Panc1 (cell line): ENCODE measurements at regions not wholly inside any gene's neighbourhood (a gene's known extent, or its start where the extent isn't known, plus 50 kb on each side); places are given as distances from the start of the nearest gene placed in this dataset.

ENCODE experiments used
- ATAC-seq: fragments of 200-7000 bp; cut with Tn5 transposase; 2 replicates; pipeline ENCODE4 v1.9.1; 2020; ENCODE audit warnings: mild to moderate bottlenecking, moderate library complexity
- BruUV-seq: library from RNA; stranded (reverse); fragments of 400-500 nt; replicated peaks from 2 replicates; lab custom pipeline; 2021; lab: Mats Ljungman, UMichigan
- CTCF ChIA-PET: fragments of 300-600 bp; sonication (Branson Sonifier 250); formaldehyde crosslinking; loops from one replicate; lab custom pipeline; 2022; ENCODE audit warnings: antibody characterized with exemption; lab: Charles Lee
- POLR2A ChIA-PET: fragments of 300-600 bp; sonication (Branson Sonifier 250); formaldehyde crosslinking; loops from one replicate; lab custom pipeline; 2022; ENCODE audit warnings: antibody characterized with exemption; lab: Charles Lee
- DNase-seq: peaks from one replicate; pipeline ENCODE4 v3.0.0-alpha.2; 2010; ENCODE audit warnings: low read depth, low spot score
- H3K27ac ChIP-seq: 2 replicates; pipeline ENCODE4 v1.5.1; 2011; ENCODE audit warnings: mild to moderate bottlenecking, low read length, inconsistent platforms
- H3K27me3 ChIP-seq: fragments of 200-500 bp; sonication (Bioruptor generic); 2 replicates; pipeline ENCODE4 v1.6.0; 2014; ENCODE audit warnings: low read length, inconsistent platforms; ENCODE audit not compliant: control insufficient read depth, insufficient read depth
- H3K36me3 ChIP-seq: fragments of 200-500 bp; sonication (Bioruptor generic); 2 replicates; pipeline ENCODE4 v1.5.1; 2014; ENCODE audit warnings: inconsistent platforms, mild to moderate bottlenecking, low read length, moderate library complexity; ENCODE audit not compliant: control insufficient read depth, insufficient read depth
- H3K4me1 ChIP-seq: 2 replicates; pipeline ENCODE4 v1.5.1; 2011; ENCODE audit warnings: inconsistent platforms, mild to moderate bottlenecking, low read length, moderate library complexity; ENCODE audit not compliant: control insufficient read depth, insufficient read depth
- H3K4me3 ChIP-seq, 2 experiments: 2 replicates each; pipeline ENCODE4 v1.5.1; 2011 to 2012; ENCODE audit warnings: low read depth in 2 of 2, low read length in 2 of 2, mild to moderate bottlenecking in 2 of 2, inconsistent platforms in 1 of 2, moderate library complexity in 1 of 2
- H3K9me3 ChIP-seq: fragments of 200-500 bp; sonication (Bioruptor generic); 2 replicates; pipeline ENCODE4 v1.5.1; 2014; ENCODE audit warnings: low read depth, mild to moderate bottlenecking, inconsistent platforms, low read length, moderate library complexity; ENCODE audit not compliant: control insufficient read depth, insufficient read depth
- CTCF ChIP-seq: fragments of 450-650 bp; IDR thresholded peaks from 2 replicates; pipeline ENCODE4 v1.5.1; 2017; ENCODE audit warnings: mild to moderate bottlenecking
- POLR2AphosphoS5 ChIP-seq: IDR thresholded peaks from 2 replicates; pipeline ENCODE4 v1.6.1; 2012; ENCODE audit warnings: mild to moderate bottlenecking, low read depth, low read length, moderate library complexity
- REST ChIP-seq, 2 experiments: IDR thresholded peaks; 2 replicates each; pipeline ENCODE4 v1.6.1; 2011 to 2012; ENCODE audit warnings: low read depth in 2 of 2, control low read depth in 1 of 2, low read length in 1 of 2, mild to moderate bottlenecking in 1 of 2, moderate library complexity in 1 of 2; ENCODE audit not compliant: insufficient read depth in 1 of 2
- SIN3A ChIP-seq: IDR thresholded peaks from 2 replicates; pipeline ENCODE4 v1.6.1; 2012; ENCODE audit warnings: low read depth, mild to moderate bottlenecking, low read length, moderate library complexity, borderline replicate concordance; ENCODE audit not compliant: insufficient read depth
- TCF7L2 ChIP-seq: IDR thresholded peaks from 2 replicates; pipeline ENCODE4 v1.6.1; 2011; ENCODE audit warnings: mild to moderate bottlenecking, low read depth, low read length, inconsistent platforms
- in situ Hi-C: cut with HindIII; loops from 2 replicates; pipeline ENCODE4 v1.10.0; 2016; ENCODE audit warnings: low sequenced_read_pairs, low pct_unique_long_range_greater_than_20kb
- intact Hi-C: fragments of 100-400 bp; cut with micrococcal nuclease; formaldehyde crosslinking; loops from one replicate; pipeline ENCODE4 v1.10.0; 2022; ENCODE audit not compliant: unreplicated experiment

- H3K4me1 ChIP-seq: no peaks in the 10 kb centered on the region
- POLR2A ChIA-PET: no interaction called here
- no peak overlapping the region for H3K4me3 ChIP-seq
- TF ChIP-seq POLR2AphosphoS5: no peak
- no peak for TF ChIP-seq TCF7L2
- TF ChIP-seq REST (IDR thresholded peaks at IDR 0.05; ENCODE audit: insufficient read depth in 1 of 2, low read depth in 2 of 2, low read length in 1 of 2): no peak
- TF ChIP-seq CTCF: no peak
- no peak for TF ChIP-seq SIN3A
- in situ Hi-C loops: no loop called here
- ATAC-seq (no peak), DNase-seq (no peak)
- no peaks in the 10 kb centered on the region for H3K36me3 ChIP-seq
- CTCF ChIA-PET: no interaction called here
- no peaks in the 10 kb centered on the region for H3K27me3 ChIP-seq
- intact Hi-C loops: no loop called here
- no peak overlapping the region for H3K27ac ChIP-seq
- BruUV-seq: no TSS peak
- no peaks in the 10 kb centered on the region for H3K9me3 ChIP-seq
Observed at GRCh38 chr9:99720455-99721050, 101.1 kb upstream of the NR4A3 start.

- Histone ChIP-seq H3K4me3 (no peak overlapping the region), H3K9me3 (no peaks in the 10 kb centered on the region), H3K36me3 (no peaks in the 10 kb centered on the region), H3K4me1 (no peaks in the 10 kb centered on the region), H3K27ac (no peak overlapping the region), H3K27me3 (no peaks in the 10 kb centered on the region)
- no TSS peak for BruUV-seq
- ChIA-PET CTCF (no interaction called here), POLR2A (no interaction called here)
- intact Hi-C loops: no loop called here
- ATAC-seq (no peak), DNase-seq (no peak)
- TF ChIP-seq POLR2AphosphoS5 (no peak), REST (IDR thresholded peaks at IDR 0.05; ENCODE audit: insufficient read depth in 1 of 2, low read depth in 2 of 2, low read length in 1 of 2) (no peak), TCF7L2 (no peak), SIN3A (no peak), CTCF (no peak)
- in situ Hi-C loops: no loop called here
Observed at GRCh38 chr9:99721898-99722297, 99.8 kb upstream of the NR4A3 start.
